ENCODE measurements at regions not wholly inside any gene's neighbourhood (a gene's known extent, or its start where the extent isn't known, plus 50 kb on each side); places are given as distances from the start of the nearest gene placed in this dataset.

- no peaks in the 10 kb centered on the region for H3K4me1 ChIP-seq
- H3K4me3 ChIP-seq = no peak overlapping the region
- no peak overlapping the region for H3K27ac ChIP-seq (replicated peaks)
- no peaks in the 10 kb centered on the region for H3K9me3 ChIP-seq (replicated peaks)
- TF ChIP-seq, protein P1, sequence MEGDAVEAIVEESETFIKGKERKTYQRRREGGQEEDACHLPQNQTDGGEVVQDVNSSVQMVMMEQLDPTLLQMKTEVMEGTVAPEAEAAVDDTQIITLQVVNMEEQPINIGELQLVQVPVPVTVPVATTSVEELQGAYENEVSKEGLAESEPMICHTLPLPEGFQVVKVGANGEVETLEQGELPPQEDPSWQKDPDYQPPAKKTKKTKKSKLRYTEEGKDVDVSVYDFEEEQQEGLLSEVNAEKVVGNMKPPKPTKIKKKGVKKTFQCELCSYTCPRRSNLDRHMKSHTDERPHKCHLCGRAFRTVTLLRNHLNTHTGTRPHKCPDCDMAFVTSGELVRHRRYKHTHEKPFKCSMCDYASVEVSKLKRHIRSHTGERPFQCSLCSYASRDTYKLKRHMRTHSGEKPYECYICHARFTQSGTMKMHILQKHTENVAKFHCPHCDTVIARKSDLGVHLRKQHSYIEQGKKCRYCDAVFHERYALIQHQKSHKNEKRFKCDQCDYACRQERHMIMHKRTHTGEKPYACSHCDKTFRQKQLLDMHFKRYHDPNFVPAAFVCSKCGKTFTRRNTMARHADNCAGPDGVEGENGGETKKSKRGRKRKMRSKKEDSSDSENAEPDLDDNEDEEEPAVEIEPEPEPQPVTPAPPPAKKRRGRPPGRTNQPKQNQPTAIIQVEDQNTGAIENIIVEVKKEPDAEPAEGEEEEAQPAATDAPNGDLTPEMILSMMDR (IDR thresholded peaks at IDR 0.05; ENCODE audit: borderline replicate concordance) = no peak
- intact Hi-C loops (cut with micrococcal nuclease) = no loop called here
- no peak for DNase-seq
- H3K36me3 ChIP-seq = no peaks in the 10 kb centered on the region
- H3K27me3 ChIP-seq (ENCODE audit: low read depth) = no peaks in the 10 kb centered on the region
Observed at GRCh38 chr13:70529652-70530051, 421.4 kb upstream of the KLHL1 start.

DNA sequence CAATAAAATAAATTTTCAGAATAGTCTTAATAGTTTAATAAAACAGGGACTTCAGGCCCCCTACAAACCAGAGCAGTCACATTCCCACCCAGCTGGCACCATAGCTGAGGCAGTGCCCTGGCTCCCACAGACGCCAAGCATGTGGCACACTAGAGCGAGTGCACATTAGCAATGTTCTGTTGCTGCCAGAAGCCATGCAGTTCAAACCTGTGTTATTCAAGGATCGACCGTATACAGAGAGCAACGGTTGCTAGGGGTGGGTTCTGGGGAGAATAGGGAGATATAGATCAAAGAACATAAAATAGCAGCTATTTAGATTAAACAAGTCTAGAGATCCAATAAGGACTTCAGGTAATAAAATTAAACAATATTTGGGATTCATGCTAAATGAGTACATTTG, 419.3 kb upstream of the KLHL1 start:
- Histone ChIP-seq H3K4me1 (no peaks in the 10 kb centered on the region), H3K27me3 (ENCODE audit: low read depth) (no peaks in the 10 kb centered on the region), H3K27ac (replicated peaks) (no peak overlapping the region), H3K36me3 (no peaks in the 10 kb centered on the region), H3K4me3 (no peak overlapping the region), H3K9me3 (replicated peaks) (no peaks in the 10 kb centered on the region)
- DNase-seq = no peak
- intact Hi-C loops (cut with micrococcal nuclease) = no loop called here
- TF ChIP-seq, protein P1 (IDR thresholded peaks at IDR 0.05; ENCODE audit: borderline replicate concordance) = no peak

DNA sequence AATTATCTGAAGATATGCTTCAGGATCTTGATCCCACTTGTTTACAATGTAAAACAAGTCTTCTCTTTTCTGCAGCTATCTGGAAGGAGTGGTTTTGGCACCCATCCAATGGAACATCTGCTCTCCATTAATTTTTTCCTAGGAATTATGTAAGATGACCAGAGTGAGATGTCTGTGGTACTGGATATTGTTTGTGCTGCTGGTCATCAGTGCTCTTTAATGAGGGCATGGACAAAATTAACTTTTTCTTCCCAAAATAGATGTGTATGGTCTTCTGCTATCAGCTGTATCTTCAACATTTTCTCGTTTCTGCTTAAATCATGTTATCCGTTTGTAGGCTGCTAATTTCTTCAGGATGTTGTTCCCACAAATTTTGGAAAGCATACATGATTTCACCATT, 415.4 kb upstream of the KLHL1 start:
- Histone ChIP-seq H3K4me3 (no peak overlapping the region), H3K36me3 (no peaks in the 10 kb centered on the region), H3K4me1 (no peaks in the 10 kb centered on the region), H3K9me3 (replicated peaks) (no peaks in the 10 kb centered on the region), H3K27ac (replicated peaks) (no peak overlapping the region), H3K27me3 (ENCODE audit: low read depth) (no peaks in the 10 kb centered on the region)
- intact Hi-C loops (cut with micrococcal nuclease) = no loop called here
- TF ChIP-seq, protein P1 (IDR thresholded peaks at IDR 0.05; ENCODE audit: borderline replicate concordance) = no peak
- no peak for DNase-seq

DNA sequence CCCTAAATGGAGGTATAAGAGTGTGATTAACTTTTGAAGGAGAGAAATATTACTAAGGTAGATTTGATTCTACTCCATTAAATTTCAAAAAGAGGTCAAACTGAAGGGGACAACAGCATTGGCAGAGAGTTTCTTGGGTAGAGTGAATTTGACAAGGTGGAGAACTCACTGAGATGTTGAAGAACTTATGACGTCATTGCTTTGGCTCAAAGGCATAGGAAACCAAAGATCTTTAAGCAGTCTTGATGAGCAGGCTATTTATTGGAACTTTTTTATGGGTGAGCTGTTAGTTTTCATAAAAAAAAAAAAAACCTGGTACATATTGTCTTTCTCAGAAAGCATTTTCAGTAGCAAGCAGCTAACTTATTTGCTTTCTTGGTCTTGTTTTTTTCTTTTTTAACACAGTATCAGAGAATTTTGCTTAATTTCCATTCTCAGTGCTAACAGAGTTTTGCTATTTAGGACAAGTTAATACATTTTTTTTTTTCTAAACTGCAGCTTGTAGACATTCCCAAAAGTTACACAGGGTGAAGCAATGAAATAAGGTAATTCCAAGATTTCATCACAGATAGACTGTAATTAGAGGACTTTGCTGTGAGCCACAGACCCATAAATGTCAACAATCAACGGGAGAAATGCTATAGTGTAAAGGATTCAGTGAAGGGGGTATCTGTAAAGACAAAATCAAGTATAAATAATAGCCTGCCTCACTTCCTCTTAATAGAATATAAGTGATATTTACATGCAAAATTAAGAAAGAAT, 412.2 kb upstream of the KLHL1 start:
- TF ChIP-seq, protein P1 (IDR thresholded peaks at IDR 0.05; ENCODE audit: borderline replicate concordance) = no peak
- Histone ChIP-seq H3K36me3 (no peaks in the 10 kb centered on the region), H3K4me3 (no peak overlapping the region), H3K27me3 (ENCODE audit: low read depth) (no peaks in the 10 kb centered on the region), H3K4me1 (no peaks in the 10 kb centered on the region), H3K27ac (replicated peaks) (no peak overlapping the region), H3K9me3 (replicated peaks) (no peaks in the 10 kb centered on the region)
- DNase-seq = no peak
- intact Hi-C loops (cut with micrococcal nuclease) = no loop called here

DNA sequence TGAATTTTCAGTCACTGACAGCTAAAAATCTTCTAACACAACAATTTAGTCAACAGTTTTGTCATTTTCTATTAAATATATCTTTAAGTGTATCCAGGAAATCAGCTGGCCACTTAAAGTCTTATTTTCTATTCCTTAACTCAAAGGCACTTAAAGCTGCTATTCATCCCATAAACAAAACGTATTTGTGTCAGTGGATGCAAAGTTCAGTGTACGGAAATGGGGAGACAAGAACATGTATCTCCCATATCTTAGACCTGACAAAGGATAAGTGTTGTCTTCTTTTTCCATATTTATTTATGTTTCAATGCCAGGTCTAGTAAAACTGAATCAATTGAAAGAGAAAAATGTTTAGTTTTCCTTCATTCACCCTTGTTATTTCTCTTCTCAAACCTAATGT, 409.8 kb upstream of the KLHL1 start:
- TF ChIP-seq, protein P1 (IDR thresholded peaks at IDR 0.05; ENCODE audit: borderline replicate concordance) = no peak
- no peak overlapping the region for H3K27ac ChIP-seq (replicated peaks)
- intact Hi-C loops (cut with micrococcal nuclease) = no loop called here
- H3K4me1 ChIP-seq = no peaks in the 10 kb centered on the region
- H3K27me3 ChIP-seq (ENCODE audit: low read depth) = no peaks in the 10 kb centered on the region
- H3K36me3 ChIP-seq = no peaks in the 10 kb centered on the region
- no peaks in the 10 kb centered on the region for H3K9me3 ChIP-seq (replicated peaks)
- no peak overlapping the region for H3K4me3 ChIP-seq
- DNase-seq = no peak

Data from left ventricle myocardium inferior (tissue), 1 donor.